Transverse colon (tissue), 4 donors: ENCODE measurements at regions not wholly inside any gene's neighbourhood (a gene's known extent, or its start where the extent isn't known, plus 50 kb on each side); places are given as distances from the start of the nearest gene placed in this dataset.

Source experiments
- EP300 ChIP-seq: sonication (generic); formaldehyde crosslinking; IDR thresholded peaks from one replicate; pipeline ENCODE4 v1.6.1; 2017; ENCODE audit warnings: antibody characterized with exemption, low read depth
- POLR2AphosphoS5 ChIP-seq, 3 donors: sonication (generic); formaldehyde crosslinking; IDR thresholded peaks; one replicate each; pipeline ENCODE4 v1.6.1; 2016; ENCODE audit warnings: antibody characterized with exemption in 3 of 3
- TF ChIP-seq, protein P1 (sequence below), 5 experiments: fragments of 200-600 bp in 3 of 5; fragments of 450-650 bp in 2 of 5; sonication (generic) in 3 of 5; IDR thresholded peaks; 1 replicate in 2 of 5; 2 replicates in 3 of 5; pipeline ENCODE4 v1.5.1; 2016 to 2017; ENCODE audit warnings: antibody characterized with exemption in 5 of 5, inconsistent platforms in 3 of 5, mild to moderate bottlenecking in 2 of 5, moderate library complexity in 1 of 5

GRCh38 chr20:57995381-57995977, 233.0 kb downstream of the ANKRD60 start:
- TF ChIP-seq, protein P1, sequence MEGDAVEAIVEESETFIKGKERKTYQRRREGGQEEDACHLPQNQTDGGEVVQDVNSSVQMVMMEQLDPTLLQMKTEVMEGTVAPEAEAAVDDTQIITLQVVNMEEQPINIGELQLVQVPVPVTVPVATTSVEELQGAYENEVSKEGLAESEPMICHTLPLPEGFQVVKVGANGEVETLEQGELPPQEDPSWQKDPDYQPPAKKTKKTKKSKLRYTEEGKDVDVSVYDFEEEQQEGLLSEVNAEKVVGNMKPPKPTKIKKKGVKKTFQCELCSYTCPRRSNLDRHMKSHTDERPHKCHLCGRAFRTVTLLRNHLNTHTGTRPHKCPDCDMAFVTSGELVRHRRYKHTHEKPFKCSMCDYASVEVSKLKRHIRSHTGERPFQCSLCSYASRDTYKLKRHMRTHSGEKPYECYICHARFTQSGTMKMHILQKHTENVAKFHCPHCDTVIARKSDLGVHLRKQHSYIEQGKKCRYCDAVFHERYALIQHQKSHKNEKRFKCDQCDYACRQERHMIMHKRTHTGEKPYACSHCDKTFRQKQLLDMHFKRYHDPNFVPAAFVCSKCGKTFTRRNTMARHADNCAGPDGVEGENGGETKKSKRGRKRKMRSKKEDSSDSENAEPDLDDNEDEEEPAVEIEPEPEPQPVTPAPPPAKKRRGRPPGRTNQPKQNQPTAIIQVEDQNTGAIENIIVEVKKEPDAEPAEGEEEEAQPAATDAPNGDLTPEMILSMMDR (IDR thresholded peaks at IDR 0.05) = no peak
- TF ChIP-seq EP300 (no peak), POLR2AphosphoS5 (IDR thresholded peaks at IDR 0.05) (no peak)
